SK-N-SH treated with all-trans-retinoic acid at 6 μM for 48 hours (cell line): ENCODE measurements at regions not wholly inside any gene's neighbourhood (a gene's known extent, or its start where the extent isn't known, plus 50 kb on each side); places are given as distances from the start of the nearest gene placed in this dataset.

Experiments used
- ZFP3 ChIP-seq: fragments of 250-450 bp; sonication (Bioruptor Pico); IDR thresholded peaks from 2 replicates; pipeline ENCODE4 v1.5.0; 2020; ENCODE audit warnings: mild to moderate bottlenecking, moderate library complexity
- ZFP30 ChIP-seq: fragments of 450-650 bp; formaldehyde crosslinking; IDR thresholded peaks from 2 replicates; pipeline ENCODE4 v1.5.0; 2022; ENCODE audit warnings: mild to moderate bottlenecking, moderate library complexity

- TF ChIP-seq ZFP3 (CRISPR knock-in tag) (no peak), ZFP30 (CRISPR knock-in tag) (no peak)
Measured at GRCh38 chr2:16952805-16953204, 287.2 kb upstream of the CYRIA start.
